GM21515 (cell line): ENCODE measurements at regions not wholly inside any gene's neighbourhood (a gene's known extent, or its start where the extent isn't known, plus 50 kb on each side); places are given as distances from the start of the nearest gene placed in this dataset.
A peak's percentile ranks its signal among the peaks of the same experiment; 100 is the strongest.

Experiments
- ATAC-seq: cut with Tn5 transposase; IDR thresholded peaks from one replicate; pipeline ENCODE4 v1.9.1; 2021; ENCODE audit not compliant: unreplicated experiment

DNA sequence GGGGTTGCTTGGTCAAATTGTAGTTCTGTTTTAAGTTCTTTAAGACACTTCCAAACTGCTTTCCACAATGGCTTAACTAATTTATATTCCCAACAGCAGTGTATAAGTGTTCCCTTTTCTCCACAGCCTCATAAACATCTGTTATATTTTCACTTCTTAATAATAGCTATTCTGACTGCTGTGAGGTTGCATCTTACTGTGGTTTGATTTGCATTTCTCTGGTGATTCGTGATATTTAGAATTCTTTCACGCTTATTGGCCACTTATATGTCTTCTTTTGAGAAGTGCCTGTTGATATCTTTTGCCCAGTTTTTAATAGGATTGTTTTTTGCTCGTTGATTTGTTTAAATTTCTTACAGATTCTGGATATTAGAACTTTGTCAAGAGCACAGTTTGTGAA is 278.6 kb upstream of the ITM2A start:
- no peak for ATAC-seq

DNA sequence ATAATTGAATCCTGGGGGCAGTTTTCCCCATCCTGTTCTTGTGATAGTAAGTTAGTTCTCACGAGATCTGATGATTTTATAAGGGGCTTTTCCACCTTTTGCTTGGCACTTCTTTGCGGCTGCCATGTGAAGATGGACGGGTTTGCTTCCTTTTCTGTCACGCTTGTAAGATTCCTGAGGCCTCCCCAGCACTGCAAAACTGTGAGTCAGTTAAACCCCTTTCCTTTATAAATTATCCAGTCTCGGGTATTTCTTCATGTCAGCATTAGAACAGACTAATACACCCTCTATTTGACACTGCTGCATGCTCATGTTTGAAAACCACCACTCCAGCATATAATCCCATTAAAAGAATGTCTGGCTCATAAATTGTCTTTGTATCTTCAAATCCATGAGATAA is 264.4 kb upstream of the ITM2A start:
- no peak for ATAC-seq

DNA sequence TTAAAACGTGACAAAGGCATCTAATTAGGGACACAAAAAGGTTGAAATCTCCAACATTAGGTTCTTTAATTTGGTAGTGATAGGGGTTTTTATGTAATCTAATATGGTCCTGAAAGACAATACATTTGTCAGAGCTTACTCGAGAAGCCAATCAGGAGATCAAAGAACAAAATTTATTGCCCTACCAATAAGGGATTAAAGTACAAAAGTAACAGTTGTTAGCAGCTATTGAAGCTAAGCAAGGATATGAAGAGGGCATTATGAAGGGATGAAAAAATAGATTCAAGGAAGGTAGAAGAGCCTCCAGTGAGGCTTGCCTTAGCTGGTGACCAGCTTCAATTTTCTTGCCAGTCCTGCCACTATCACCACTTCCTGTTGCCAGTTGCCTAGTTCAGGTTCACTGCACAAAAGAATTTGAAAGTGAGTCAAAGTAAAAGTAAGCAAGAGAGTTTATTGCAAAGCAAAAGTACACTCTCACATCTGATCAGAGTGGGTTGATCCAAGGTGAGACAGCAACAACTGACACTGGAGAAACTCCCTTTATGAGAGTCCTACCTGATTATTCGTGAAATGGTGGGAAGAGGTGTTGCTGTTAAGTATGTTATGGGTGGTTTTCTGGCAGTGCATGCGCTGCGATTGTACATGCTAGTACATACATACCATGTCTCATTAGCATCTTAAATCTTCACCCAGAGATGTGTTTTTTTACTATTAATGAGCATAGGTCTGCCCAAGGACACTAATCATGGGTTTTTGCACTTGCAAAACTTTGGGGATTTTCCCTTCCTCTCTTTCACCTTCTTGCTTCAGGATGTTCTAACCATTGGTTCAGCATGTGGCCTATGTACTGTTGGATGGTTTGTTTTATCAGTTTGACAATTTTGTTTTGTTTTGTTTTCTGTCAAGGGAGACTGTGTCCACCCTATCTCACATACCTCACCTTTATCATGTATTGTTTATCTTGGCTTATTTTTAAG is 263.2 kb upstream of the ITM2A start:
- no peak for ATAC-seq

DNA sequence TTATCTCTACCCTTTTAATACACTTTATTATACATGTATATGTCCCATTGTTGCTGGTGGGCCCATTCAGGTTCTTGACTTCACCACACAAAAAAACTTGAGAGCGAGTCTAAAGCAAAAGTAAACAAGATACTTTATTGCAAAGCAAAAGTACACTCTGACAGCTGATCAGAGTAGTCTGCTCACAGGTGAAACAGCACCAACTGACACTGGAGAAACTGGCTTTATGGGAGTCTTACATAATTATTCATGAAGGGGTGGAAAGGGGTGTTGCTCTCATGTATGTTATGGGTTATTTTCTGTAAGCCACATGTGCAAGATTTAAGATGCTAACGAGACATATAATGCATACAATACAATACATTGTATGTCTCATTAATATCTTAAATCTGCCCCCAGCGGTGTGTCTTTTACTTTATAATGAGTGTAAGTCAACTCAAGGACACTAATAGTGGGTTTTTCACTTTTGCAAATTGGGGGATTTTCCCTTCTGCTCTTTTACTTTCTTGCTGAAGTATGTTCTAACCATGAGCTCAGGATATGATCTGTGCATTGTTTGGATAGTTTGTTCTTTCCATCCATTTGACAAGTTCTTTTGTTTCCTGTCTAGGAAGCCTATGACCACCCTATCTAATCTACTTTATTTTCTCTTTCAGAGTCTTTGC is 256.1 kb upstream of the ITM2A start:
- ATAC-seq, result no peak

DNA sequence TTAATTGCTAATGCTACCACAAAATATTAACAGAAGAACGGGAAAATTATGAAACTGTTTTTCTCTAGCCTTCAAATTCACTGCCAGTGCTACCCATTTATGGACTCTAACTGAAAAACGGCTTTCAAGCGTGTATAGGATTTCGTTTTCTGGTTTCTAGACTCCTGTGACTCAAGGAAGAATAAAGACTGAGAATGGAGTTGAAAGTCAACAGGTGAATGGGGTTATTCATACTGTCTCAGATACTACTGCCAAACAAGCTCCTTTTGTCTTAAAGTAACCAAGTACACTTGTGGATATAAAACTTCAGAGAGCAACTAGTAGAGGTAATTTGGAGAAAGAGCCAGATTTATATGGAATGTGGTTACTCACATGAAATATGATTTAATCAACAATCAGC is 251.1 kb upstream of the ITM2A start:
- ATAC-seq, result no peak

DNA sequence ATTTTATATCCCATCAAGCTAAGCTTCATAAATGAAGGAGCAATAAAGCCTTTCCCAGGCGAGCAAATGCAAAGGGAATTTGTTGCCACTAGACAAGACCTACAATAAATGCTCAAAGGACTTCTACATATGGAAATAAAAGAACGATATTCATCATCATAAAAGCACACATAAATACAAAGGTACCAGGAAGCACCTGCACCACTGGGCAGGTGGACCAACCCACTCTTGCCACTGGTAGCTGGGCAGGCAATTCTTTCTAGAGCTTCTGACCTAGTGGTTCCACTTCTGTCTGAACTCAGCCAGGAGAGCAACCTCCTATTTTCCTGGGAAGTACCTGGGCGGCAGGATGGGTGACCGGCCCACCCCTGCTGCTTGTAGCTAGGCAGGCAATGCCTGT is 237.2 kb upstream of the ITM2A start:
- ATAC-seq, result no peak

DNA sequence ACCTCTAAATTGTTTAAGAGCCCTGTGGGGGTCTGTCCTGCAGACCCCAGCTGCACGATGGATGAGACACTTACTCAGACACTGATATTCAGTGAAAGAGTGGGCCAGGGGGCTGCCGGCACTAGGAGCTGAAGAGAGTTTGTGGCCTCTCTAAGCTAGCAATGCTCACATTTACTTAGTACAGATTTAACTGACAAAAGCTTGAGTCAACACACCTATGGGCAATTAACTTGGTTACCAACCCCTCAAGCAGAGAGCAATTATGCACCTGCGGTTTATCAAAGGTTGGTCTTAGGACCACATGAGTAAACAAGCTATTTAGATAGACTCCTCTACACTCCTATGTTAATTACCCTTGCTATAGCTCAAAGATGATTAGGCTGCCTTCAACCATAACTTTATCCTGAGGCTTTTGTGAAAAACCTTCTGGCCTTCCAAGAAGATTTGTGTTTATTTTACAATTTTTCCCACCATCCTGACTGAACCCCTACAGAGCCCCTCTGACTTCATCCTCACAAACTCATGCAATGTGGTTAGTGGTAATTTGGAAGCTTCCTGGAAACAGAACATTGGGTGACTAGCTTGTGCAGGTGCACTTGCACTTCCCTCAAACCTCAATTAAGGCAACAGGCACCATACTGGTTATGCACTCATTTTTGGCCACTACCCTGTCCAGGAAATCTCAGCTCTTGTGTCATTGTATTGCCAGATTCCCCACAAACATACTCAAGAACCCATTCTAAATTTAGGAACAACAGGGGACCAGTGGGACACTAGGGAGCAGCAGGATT is 234.4 kb upstream of the ITM2A start:
- no peak for ATAC-seq

DNA sequence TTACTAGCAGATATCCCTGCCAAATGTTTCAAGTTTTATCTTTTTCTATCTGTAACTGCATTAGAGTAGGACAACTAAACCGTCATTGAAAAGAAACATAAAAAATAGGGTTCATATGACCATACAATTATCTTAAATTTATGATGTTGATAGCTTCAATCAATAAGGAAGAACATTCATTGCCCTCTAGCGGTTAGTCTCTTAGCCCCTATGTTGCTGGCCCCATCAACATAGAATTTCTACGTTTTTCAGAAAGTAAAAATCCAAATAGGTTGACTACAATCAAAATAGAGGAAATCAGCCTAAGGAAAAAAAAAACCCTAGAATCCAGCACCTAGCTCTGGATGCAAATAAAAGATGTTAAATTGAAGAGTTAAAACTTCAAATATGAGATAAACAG is 225.1 kb upstream of the ITM2A start:
- no peak for ATAC-seq

DNA sequence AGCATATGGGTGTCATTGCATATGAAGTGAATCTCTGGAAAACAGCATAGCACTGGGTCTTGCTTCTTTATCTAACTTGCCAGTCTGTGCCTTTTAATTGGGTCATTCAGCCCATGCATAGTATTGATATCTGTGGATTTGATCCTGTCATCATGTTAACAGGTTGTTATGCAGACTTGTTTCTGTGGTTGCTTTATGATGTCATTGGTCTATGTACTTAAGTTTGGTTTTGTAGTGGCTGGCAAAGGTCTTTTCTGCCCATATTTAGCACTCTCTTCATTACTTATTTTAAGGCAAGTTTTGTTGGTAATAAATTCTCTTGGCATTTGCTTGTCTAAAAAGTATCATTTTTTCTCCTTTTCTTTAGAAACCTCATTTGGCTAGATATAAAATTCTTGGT is 221.1 kb upstream of the ITM2A start:
- no peak for ATAC-seq

DNA sequence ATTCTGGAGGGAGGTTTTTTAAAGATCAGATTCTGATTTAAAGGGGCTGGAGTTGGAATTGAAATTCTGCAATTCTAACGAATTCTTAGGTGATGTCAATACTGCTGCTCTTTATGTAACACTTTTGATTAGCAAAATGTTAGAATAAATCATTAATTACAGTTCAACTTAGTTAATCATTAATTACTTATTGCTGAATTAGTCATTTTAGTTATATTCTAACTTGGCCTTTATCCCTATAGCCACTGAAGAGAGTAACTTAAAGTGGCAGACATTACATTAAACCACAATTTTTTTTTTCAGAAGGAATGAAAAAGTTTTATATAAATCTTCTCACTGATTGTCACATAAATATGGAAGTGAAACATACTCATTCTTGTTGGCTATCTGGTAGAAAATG is 206.6 kb upstream of the ITM2A start:
- ATAC-seq, result no peak

DNA sequence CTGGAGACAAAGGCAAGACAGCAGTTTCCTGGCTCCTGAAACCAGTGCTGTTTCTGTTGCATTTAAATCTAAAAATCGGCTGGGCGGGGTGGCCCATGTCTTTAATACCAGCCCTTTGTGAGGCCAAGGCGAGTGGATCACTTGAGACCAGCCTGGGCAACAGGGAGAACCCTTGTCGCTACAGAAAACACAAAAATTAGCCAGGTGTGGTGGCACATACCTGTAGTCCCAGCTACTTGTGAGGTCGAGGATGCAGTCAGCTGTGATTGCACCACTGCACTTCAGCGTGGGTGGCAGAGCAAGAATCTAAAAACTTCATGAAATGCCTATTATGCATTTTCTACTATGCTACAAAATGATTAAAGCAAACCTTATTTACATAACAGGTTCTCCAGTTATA is 205.4 kb upstream of the ITM2A start:
- ATAC-seq, result no peak

DNA sequence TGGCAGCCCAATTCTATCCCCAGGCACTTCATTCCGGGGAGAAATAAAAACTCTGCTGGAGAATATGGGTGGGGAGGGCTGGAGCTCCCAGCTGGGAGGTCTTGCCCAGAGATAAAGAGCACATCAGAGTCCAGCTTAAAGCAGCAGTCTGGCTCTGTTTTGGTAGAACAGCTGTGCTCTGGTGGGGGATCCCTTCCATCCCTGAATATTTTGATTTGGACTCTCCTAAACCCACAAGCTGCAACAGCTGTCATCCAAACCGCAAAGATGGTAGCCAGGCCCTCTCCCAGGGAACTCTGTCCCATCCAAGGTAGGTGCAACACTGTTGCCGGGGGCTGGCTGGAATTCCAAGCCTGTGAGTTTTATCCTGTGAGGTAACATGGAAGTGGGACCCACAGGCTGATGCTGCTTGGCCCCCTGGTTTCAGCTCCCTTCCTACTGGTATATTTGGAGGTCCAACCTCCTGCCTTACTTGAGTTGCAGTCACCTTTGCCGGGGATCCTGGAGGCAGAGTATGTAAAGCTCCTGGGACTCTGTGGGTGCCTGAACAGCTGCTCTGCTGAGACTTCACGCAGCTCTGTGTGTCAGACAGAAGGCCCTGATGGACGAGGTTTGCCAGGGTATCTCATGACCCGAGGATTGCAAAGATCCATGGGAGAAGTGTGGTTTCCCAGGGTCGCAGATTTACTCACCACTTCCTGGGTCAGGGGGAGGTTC is 203.5 kb upstream of the ITM2A start:
- ATAC-seq, result no peak

DNA sequence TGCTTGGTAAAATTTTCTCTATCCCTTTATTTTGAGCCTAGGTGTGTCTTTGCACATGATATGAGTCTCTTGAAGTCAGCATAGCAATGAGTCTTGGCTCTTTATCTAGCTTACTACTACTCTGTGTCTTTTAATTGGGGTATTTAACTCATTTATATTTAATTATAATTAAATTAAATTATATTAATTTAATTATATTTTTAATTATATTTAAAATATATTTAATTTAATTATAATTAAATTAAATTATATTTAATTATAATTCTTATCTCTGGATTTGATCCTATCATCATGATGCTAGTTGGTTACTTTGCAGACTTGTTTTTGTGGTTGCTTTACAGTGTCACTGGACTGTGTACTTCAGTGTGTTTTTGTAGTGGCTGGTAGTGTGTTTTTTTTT is 201.2 kb upstream of the ITM2A start:
- ATAC-seq, result no peak

DNA sequence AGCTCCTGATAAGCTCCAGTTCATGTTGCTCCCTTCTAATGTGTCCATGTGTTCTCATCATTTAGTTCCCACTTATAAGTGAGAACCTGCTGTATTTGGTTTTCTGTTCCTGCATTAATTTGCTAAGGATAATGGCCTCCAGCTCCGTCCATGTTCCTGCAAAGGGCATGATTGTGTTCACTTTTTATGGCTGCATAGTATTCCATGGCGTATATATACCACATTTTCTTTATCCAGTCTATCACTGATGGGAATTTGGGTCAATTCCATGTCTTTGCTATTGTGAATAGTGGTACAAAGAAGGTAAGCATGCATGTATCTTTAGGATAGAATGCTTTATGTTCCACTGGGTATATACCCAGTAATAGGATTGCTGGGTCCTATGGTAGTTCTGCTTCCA is 197.2 kb upstream of the ITM2A start:
- no peak for ATAC-seq

DNA sequence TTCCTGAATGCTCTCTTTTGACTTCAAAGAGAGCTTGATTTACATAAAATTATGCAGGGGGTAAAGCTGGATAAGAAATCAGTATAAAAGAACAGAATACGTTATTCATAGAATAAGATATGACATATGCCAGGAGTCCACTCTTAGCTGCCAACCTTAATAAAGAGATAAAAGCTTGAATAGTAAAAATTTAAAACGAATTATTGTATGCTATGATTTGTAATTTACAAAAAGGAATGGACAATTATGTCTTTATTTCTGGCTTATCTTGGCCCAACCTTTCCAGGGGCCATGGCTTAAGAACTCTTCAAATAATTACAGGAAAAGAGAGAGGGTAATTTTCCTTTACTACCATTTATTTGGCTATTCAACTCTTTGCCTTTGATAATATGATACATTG is 192.2 kb upstream of the ITM2A start:
- no peak for ATAC-seq

DNA sequence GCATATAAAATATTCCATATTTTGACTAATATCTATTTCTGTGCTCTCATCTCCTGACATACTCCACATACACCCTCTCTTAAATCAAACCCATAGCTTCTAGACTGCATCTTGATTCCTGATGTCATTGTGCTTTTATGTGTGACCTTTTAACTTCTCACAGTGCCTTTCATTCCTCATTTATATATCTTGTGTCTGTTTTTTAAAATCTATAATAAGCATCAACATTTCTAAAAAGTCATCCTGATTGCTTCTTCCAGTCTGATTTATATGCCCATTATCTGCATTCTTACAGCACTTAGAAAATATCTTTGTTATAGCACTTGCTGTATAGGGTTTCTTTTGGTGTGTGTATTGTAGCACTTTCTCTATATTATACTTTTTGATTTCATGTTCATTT is 190.1 kb upstream of the ITM2A start:
- no peak for ATAC-seq

DNA sequence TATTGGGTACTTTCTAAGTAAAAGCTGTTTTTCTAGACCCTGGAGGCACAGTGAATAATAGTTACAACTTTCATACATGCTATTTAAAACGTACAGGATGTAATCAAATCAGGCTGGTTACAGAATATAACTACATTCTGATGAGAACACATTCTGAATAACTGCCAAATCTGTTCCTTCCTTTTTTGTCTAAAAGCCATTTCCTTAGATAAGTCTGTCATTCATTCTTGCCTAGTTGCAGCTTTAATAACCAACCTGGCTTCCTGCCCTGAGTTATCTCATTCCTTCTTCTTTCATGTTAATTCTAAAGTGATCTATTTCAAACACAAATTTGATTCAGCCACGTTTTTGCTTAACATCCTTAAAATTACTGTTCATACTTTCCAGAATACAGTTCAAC is 189.7 kb upstream of the ITM2A start:
- ATAC-seq, result no peak

DNA sequence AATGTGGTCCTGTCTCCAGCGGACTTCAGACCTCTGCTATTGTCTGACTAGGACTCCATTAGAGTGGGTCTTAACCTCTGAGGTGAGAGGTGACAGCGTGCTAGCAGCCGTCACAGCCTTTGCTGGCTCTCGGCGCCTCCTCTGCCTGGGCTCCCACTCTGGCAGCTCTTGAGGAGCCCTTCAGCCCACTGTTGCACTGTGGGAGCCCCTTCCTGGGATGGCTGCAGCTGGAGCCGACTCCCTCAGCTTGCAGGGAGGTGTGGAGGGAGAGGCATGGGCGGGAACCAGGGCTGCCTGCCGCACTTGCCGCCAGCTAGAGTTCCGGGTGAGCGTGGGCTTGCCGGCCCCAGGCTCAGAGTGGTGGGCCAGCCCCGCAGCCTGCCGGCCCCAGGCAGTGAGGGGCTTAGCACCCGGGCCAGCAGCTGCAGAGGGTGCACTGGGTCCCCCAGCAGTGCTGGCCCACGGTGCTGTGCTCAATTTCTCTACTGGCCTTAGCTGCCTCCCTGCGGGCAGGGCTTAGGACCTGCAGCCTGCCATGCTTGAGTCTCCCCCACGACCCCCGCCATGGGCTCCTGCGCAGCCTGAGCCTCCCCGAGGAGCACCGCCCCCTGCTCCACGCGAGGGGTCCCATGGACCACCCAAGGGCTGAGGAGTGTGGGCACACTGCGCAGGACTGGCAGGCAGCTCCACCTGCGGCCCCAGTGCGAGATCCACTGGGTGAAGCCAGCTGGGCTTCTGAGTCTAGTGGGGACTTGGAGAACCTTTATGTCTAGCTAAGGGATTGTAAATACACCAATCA is 163.4 kb upstream of the ITM2A start:
- ATAC-seq, result no peak

DNA sequence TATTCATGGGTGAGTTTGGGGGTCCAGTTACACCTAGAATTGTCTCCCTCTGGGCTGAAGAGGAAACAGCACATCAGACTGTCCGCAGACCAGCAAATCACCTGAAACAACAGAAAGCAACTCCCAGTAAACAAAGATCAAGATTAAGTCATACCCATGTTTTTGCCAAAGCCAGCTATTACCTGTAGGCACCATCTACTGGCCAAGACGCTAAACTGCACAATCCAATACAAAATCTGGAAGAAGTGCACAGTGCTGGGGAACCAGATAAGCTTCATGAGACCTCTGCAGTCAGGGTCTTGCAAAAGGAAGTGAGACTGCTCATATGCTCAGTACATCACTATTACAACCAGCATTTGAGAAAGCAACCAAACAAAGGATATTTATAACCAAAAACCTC is 157.5 kb upstream of the ITM2A start:
- ATAC-seq, result peak; percentile 64

DNA sequence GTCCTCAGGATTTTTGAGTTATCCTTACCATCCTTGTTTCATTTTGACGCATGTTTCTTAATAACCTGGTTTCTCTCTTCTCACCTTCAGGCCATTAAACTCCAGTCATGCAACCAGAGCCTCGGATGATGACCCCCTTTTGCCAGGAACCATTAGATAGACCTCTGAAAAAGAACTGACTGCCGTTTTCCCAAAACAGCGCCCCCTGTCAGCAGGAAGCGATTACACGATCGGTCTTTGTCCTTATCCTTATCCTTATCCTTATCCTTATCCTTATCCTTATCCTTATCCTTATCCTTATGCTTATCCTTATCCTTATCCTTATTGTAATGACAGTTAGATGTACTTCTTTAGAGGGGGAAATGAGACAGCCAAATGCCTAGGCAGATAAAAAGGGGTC is 148.4 kb upstream of the ITM2A start:
- no peak for ATAC-seq
